A172 (cell line): ENCODE measurements at regions not wholly inside any gene's neighbourhood (a gene's known extent, or its start where the extent isn't known, plus 50 kb on each side); places are given as distances from the start of the nearest gene placed in this dataset.
A peak's percentile ranks its signal among the peaks of the same experiment; 100 is the strongest.
"Not testable (repeated sequence)": the region's sequence is repeated elsewhere in the genome, so short reads cannot be mapped to it uniquely, and the experiment has no call there.

Experiments
- DNase-seq: peaks from one replicate; pipeline ENCODE4 v3.0.0-alpha.2; 2015; ENCODE audit warnings: low spot score

- DNase-seq, result no peak
Measured at GRCh38 chr4:34419871-34420270, 1824.4 kb downstream of the ARAP2 start.

- DNase-seq, result peak; percentile 2
Measured at GRCh38 chr4:34422472-34423175, 1821.7 kb downstream of the ARAP2 start.

GRCh38 chr4:34432706-34433105 is 1811.6 kb downstream of the ARAP2 start:
- DNase-seq, result no peak

GRCh38 chr4:34434377-34434776 is 1809.9 kb downstream of the ARAP2 start:
- DNase-seq, result not testable (repeated sequence)

- DNase-seq, result no peak
Measured at GRCh38 chr4:34464196-34464595, 1780.1 kb downstream of the ARAP2 start.

- no peak for DNase-seq
Measured at GRCh38 chr4:34466411-34466810, 1777.9 kb downstream of the ARAP2 start.

- no peak for DNase-seq
Measured at GRCh38 chr4:34469516-34469915, 1774.8 kb downstream of the ARAP2 start.

GRCh38 chr4:34485252-34485651 is 1759.1 kb downstream of the ARAP2 start:
- no peak for DNase-seq

GRCh38 chr4:34486461-34487363 is 1757.6 kb downstream of the ARAP2 start:
- DNase-seq, result no peak

GRCh38 chr4:34492414-34492813 is 1751.9 kb downstream of the ARAP2 start:
- DNase-seq, result no peak

- DNase-seq, result no peak
Measured at GRCh38 chr4:34502086-34502485, 1742.2 kb downstream of the ARAP2 start.

GRCh38 chr4:34504731-34505130 is 1739.6 kb downstream of the ARAP2 start:
- not testable (repeated sequence) for DNase-seq

- DNase-seq, result not testable (repeated sequence)
Measured at GRCh38 chr4:34506511-34507092, 1737.7 kb downstream of the ARAP2 start.

GRCh38 chr4:34512616-34513015 is 1731.7 kb downstream of the ARAP2 start:
- no peak for DNase-seq

- no peak for DNase-seq
Measured at GRCh38 chr4:34516524-34516923, 1727.8 kb downstream of the ARAP2 start.

GRCh38 chr4:34534916-34535315 is 1709.4 kb downstream of the ARAP2 start:
- DNase-seq, result peak; percentile 1

GRCh38 chr4:34566091-34566490 is 1678.2 kb downstream of the ARAP2 start:
- no peak for DNase-seq

GRCh38 chr4:34572026-34572425 is 1672.3 kb downstream of the ARAP2 start:
- DNase-seq, result no peak

GRCh38 chr4:34615315-34615714 is 1629.0 kb downstream of the ARAP2 start:
- no peak for DNase-seq

- DNase-seq, result no peak
Measured at GRCh38 chr4:34619531-34620162, 1624.7 kb downstream of the ARAP2 start.

GRCh38 chr4:34628471-34628870 is 1615.8 kb downstream of the ARAP2 start:
- no peak for DNase-seq

- no peak for DNase-seq
Measured at GRCh38 chr4:34629451-34629850, 1614.9 kb downstream of the ARAP2 start.
